BJ (cell line): ENCODE measurements at regions not wholly inside any gene's neighbourhood (a gene's known extent, or its start where the extent isn't known, plus 50 kb on each side); places are given as distances from the start of the nearest gene placed in this dataset.

ENCODE experiments used
- CTCF ChIA-PET: fragments of 350-600 bp; formaldehyde crosslinking; extraction: SDS; loops from one replicate; lab custom pipeline; 2021; ENCODE audit warnings: antibody characterized with exemption, inconsistent platforms; lab: Yijun Ruan, JAX
- POLR2A ChIA-PET: fragments of 300-600 bp; sonication (Branson Sonifier 250); formaldehyde crosslinking; extraction: SDS; loops from one replicate; lab custom pipeline; 2021; ENCODE audit warnings: antibody characterized with exemption; lab: Charles Lee
- DNase-seq: peaks from one replicate; pipeline ENCODE4 v3.0.0-alpha.2; 2011; ENCODE audit warnings: low read depth
- H3K27me3 ChIP-seq: 2 replicates; pipeline ENCODE4 v1.6.0; 2011; ENCODE audit warnings: low read length; ENCODE audit not compliant: control insufficient read depth, insufficient read depth
- H3K36me3 ChIP-seq: 2 replicates; pipeline ENCODE4 v1.5.1; 2011; ENCODE audit warnings: low read length; ENCODE audit not compliant: control insufficient read depth, insufficient read depth
- H3K4me3 ChIP-seq: 2 replicates; pipeline ENCODE4 v1.5.1; 2011; ENCODE audit warnings: low read depth, mild to moderate bottlenecking, control low read depth, low read length
- TF ChIP-seq, protein P1 (sequence below): IDR thresholded peaks from 2 replicates; pipeline ENCODE4 v1.5.1; 2011; ENCODE audit warnings: low read depth, mild to moderate bottlenecking, control low read depth, inconsistent platforms, low read length, moderate library complexity; ENCODE audit not compliant: insufficient read depth

- Histone ChIP-seq H3K27me3 (no peaks in the 10 kb centered on the region), H3K36me3 (no peaks in the 10 kb centered on the region), H3K4me3 (no peak overlapping the region)
- TF ChIP-seq, protein P1, sequence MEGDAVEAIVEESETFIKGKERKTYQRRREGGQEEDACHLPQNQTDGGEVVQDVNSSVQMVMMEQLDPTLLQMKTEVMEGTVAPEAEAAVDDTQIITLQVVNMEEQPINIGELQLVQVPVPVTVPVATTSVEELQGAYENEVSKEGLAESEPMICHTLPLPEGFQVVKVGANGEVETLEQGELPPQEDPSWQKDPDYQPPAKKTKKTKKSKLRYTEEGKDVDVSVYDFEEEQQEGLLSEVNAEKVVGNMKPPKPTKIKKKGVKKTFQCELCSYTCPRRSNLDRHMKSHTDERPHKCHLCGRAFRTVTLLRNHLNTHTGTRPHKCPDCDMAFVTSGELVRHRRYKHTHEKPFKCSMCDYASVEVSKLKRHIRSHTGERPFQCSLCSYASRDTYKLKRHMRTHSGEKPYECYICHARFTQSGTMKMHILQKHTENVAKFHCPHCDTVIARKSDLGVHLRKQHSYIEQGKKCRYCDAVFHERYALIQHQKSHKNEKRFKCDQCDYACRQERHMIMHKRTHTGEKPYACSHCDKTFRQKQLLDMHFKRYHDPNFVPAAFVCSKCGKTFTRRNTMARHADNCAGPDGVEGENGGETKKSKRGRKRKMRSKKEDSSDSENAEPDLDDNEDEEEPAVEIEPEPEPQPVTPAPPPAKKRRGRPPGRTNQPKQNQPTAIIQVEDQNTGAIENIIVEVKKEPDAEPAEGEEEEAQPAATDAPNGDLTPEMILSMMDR, result no peak
- POLR2A ChIA-PET, result no interaction called here
- CTCF ChIA-PET, result no interaction called here
- DNase-seq, result no peak
These were observed 252.0 kb downstream of the RRAGC start for GRCh38 chr1:38607526-38607925.

DNA sequence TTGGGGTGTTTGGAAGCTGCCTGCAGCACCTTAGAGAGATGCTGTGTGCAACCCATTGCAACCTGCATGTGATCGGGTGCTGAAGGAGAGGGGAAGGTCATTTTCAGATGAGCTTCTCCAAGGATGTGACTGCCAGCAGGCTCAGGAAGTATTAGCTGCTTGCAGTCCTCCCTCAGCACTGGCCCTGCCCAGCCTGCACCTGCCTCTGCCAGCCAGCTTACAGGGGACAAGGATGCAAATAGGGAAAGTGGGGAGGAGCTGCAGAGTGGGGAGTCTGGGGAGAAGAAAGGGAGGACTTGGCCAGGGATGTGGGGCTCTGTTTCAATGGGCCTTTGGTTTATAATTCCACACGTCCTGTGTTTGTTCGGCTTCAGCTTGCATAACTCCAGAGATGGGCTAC is 254.5 kb downstream of the RRAGC start:
- no peak for DNase-seq
- POLR2A ChIA-PET, result no interaction called here
- CTCF ChIA-PET, result no interaction called here
- no peaks in the 10 kb centered on the region for H3K36me3 ChIP-seq
- TF ChIP-seq, protein P1, result no peak
- no peaks in the 10 kb centered on the region for H3K27me3 ChIP-seq
- no peak overlapping the region for H3K4me3 ChIP-seq

- Histone ChIP-seq H3K36me3 (no peaks in the 10 kb centered on the region), H3K27me3 (no peaks in the 10 kb centered on the region), H3K4me3 (no peak overlapping the region)
- ChIA-PET POLR2A (no interaction called here), CTCF (no interaction called here)
- TF ChIP-seq, protein P1, result no peak
- DNase-seq, result no peak
These were observed 255.7 kb downstream of the RRAGC start for GRCh38 chr1:38603907-38604306.

DNA sequence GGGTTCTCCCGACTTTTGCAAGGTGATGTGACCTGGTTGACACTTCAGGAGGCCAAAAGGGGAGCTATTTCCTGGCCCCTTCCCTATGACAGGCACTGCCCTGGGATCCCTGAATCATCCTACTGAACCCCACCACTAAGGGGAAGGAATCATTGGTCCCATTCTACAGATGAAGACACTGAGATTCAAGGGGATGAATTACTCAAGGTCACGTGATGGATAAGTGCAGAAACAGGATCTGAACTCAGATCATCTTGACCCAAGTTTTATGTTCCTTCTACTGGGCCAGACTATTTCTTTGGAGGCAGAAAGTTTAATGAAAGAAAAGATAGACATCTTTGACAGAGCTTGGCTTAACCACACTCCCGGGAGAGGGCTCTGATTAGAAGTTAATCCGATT is 258.7 kb downstream of the RRAGC start:
- POLR2A ChIA-PET, result no interaction called here

GRCh38 chr1:38600286-38600685 is 259.3 kb downstream of the RRAGC start:
- ChIA-PET POLR2A (no interaction called here), CTCF (no interaction called here)
- TF ChIP-seq, protein P1, result no peak
- H3K36me3 ChIP-seq, result no peaks in the 10 kb centered on the region
- H3K27me3 ChIP-seq, result no peaks in the 10 kb centered on the region
- H3K4me3 ChIP-seq, result no peak overlapping the region
- no peak for DNase-seq

More for the DNA sequence above, 258.7 kb downstream of the RRAGC start:
- no peaks in the 10 kb centered on the region for H3K27me3 ChIP-seq
- CTCF ChIA-PET, result no interaction called here
- TF ChIP-seq, protein P1, result no peak
- no peak for DNase-seq
- no peaks in the 10 kb centered on the region for H3K36me3 ChIP-seq
- H3K4me3 ChIP-seq, result no peak overlapping the region
